ENCODE measurements at regions not wholly inside any gene's neighbourhood (a gene's known extent, or its start where the extent isn't known, plus 50 kb on each side); places are given as distances from the start of the nearest gene placed in this dataset.
"Not testable (repeated sequence)": the region's sequence is repeated elsewhere in the genome, so short reads cannot be mapped to it uniquely, and the experiment has no call there.

DNA sequence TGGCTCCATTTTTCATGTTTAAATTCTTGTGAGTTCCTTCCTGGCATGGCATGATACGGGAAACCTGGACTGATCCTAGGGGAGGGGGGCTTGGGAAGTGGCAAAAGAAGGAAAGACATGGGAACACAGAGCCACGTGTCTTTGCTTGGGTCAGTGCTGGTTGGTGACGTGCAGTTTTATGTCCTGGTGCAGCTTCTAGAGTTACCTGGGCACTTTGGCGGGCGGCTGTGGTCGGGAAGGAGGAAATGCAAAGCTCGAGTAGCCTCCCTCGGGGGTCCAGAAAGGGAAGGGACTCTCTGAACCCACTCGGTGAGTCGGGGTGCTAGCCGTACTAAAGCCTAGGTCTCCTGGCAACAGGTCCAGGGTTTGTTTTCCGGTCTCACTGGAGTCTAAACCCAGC lies 94.6 kb downstream of the APOB start:
- in situ Hi-C loops (cut with MboI; ENCODE audit: low sequenced_read_pairs): no loop called here
- no peaks in the 10 kb centered on the region for H3K36me3 ChIP-seq (replicated peaks)
- H3K9me3 ChIP-seq: no peaks in the 10 kb centered on the region
- H3K4me1 ChIP-seq: no peaks in the 10 kb centered on the region
- DNase-seq (ENCODE audit: low spot score in 2 of 2): no peak
- H3K27me3 ChIP-seq (ENCODE audit: low read depth): peaks cover 4% of the 10 kb centered on the region; the same call in 1 of the 2 replicates
- H3K4me3 ChIP-seq: no peak overlapping the region

- in situ Hi-C loops (cut with MboI; ENCODE audit: low sequenced_read_pairs): no loop called here
- Histone ChIP-seq H3K9me3 (no peaks in the 10 kb centered on the region), H3K27me3 (ENCODE audit: low read depth) (peaks cover 4% of the 10 kb centered on the region; the same call in 1 of the 2 replicates), H3K4me3 (no peak overlapping the region), H3K4me1 (no peaks in the 10 kb centered on the region), H3K36me3 (replicated peaks) (no peaks in the 10 kb centered on the region)
- no peak for DNase-seq (ENCODE audit: low spot score in 2 of 2)
These were observed 97.4 kb downstream of the APOB start for GRCh38 chr2:20946468-20946867.

DNA sequence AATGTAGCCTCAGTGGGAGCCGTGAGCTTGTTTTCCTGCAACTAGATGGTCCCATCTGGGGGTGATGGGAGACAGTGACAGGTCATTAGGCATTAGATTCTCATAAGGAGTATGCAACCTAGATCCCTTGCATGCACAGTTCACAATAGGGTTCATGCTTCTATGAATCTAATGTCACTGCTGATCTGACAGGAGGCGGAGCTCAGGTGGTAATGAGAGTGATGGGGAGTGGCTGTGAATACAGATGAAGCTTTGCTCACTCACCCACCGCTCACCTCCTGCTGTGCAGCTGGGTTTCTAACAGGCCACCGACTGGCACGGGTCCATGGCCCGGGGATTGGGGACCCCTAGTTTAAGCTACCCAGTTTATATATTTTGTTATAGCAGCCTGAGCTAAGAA lies 100.2 kb downstream of the APOB start:
- H3K36me3 ChIP-seq (replicated peaks); H3K4me3 ChIP-seq; H3K9me3 ChIP-seq; DNase-seq (ENCODE audit: low spot score in 2 of 2); H3K4me1 ChIP-seq; H3K27me3 ChIP-seq (ENCODE audit: low read depth); in situ Hi-C loops (cut with MboI; ENCODE audit: low sequenced_read_pairs): not testable (repeated sequence)

DNA sequence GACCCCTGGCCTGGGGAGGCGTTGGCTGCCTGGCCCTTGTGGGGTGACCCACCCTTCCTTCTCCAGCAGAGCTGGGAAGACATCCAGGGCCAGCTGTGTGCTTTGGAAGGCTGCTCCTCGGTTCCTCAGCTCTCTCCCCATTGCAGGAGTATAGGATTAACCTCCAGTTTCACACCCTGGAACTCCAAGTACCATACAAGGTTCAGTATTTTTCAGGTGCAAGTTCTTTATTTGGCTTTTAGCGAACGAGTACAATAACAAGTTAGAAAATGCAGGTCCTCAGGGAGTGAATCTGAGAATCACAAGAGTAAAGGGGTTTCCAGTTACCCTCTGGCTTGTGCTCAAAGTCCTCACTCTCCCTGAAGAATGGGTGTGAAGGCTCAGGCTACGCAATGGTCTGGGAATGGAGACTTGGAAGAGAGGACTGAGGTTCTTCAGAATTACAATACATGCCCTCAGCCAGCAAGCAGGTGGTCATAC lies 101.2 kb downstream of the APOB start:
- in situ Hi-C loops (cut with MboI; ENCODE audit: low sequenced_read_pairs): no loop called here
- Histone ChIP-seq H3K9me3 (no peaks in the 10 kb centered on the region), H3K4me3 (no peak overlapping the region), H3K27me3 (ENCODE audit: low read depth) (peaks cover 2% of the 10 kb centered on the region), H3K36me3 (replicated peaks) (no peaks in the 10 kb centered on the region), H3K4me1 (no peaks in the 10 kb centered on the region)
- DNase-seq (ENCODE audit: low spot score in 2 of 2): no peak

DNA sequence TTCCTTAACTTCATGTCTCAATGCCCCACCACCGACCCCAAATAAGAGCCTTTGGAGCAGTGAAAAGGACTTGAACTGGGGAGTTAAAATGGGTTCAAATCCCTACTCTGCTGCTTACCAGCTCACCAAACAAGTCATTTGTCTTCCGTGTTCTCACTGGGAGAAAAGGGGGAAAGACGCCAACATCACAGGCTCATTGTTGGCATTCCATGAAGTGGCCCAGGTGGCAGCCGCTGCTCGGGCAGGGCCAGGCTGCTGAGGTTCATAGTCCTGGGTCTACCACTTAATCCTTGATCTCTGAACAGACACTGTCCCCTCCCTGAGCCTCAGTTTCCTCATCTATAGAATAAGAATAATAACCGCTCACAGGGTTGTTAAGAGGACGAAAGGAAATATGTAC lies 103.0 kb downstream of the APOB start:
- in situ Hi-C loops (cut with MboI; ENCODE audit: low sequenced_read_pairs): no loop called here
- Histone ChIP-seq H3K36me3 (replicated peaks) (no peaks in the 10 kb centered on the region), H3K9me3 (no peaks in the 10 kb centered on the region), H3K4me1 (no peaks in the 10 kb centered on the region), H3K27me3 (ENCODE audit: low read depth) (peaks cover 2% of the 10 kb centered on the region), H3K4me3 (no peak overlapping the region)
- DNase-seq (ENCODE audit: low spot score in 2 of 2): no peak

GRCh38 chr2:20939931-20940795 lies 103.7 kb downstream of the APOB start:
- H3K4me1 ChIP-seq: no peaks in the 10 kb centered on the region
- no peak overlapping the region for H3K4me3 ChIP-seq
- H3K36me3 ChIP-seq (replicated peaks): no peaks in the 10 kb centered on the region
- H3K9me3 ChIP-seq: no peaks in the 10 kb centered on the region
- in situ Hi-C loops (cut with MboI; ENCODE audit: low sequenced_read_pairs): no loop called here
- H3K27me3 ChIP-seq (ENCODE audit: low read depth): peaks cover 2% of the 10 kb centered on the region
- no peak for DNase-seq (ENCODE audit: low spot score in 2 of 2)

- no peaks in the 10 kb centered on the region for H3K9me3 ChIP-seq
- in situ Hi-C loops (cut with MboI; ENCODE audit: low sequenced_read_pairs): no loop called here
These were observed 106.5 kb downstream of the APOB start for GRCh38 chr2:20937353-20937752.

DNA sequence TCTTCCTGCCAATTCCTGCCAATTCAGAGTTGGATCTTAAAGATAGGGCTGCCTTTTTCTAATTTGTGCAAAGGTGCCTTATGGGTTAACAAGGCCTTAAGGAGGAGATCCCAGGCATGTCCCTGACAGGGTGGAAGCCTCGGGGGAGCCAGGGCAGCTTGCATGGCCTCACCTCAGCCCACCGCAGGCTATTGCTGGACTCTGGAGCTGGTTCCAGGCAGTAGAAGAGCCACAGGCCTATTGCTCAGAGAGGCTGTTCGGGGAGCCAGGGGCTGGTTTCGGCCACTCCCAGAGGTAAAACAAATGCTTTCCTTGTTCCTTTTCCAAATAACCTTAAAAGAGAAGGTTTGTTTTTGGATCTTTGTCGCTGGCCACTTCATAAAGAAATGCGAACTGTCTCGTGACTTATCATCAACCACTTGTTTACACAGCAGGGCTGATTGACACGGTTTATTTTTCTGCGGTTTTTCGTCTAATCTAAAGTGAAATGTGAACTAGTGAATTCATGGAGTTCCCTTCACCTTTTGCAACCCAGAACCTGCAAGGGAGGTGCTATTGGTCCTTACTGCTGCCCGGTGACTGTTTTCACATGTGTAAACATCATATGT lies 108.6 kb downstream of the APOB start:
- Histone ChIP-seq H3K4me3 (no peak overlapping the region), H3K27me3 (ENCODE audit: low read depth) (no peaks in the 10 kb centered on the region; the same call in 1 of the 2 replicates), H3K36me3 (replicated peaks) (no peaks in the 10 kb centered on the region), H3K4me1 (no peaks in the 10 kb centered on the region), H3K9me3 (no peaks in the 10 kb centered on the region)
- in situ Hi-C loops (cut with MboI; ENCODE audit: low sequenced_read_pairs): no loop called here
- DNase-seq (ENCODE audit: low spot score in 2 of 2): no peak

More at GRCh38 chr2:20937353-20937752, 106.5 kb downstream of the APOB start:
- no peaks in the 10 kb centered on the region for H3K4me1 ChIP-seq
- no peak overlapping the region for H3K4me3 ChIP-seq
- H3K36me3 ChIP-seq (replicated peaks): no peaks in the 10 kb centered on the region
- no peak for DNase-seq (ENCODE audit: low spot score in 2 of 2)
- H3K27me3 ChIP-seq (ENCODE audit: low read depth): no peaks in the 10 kb centered on the region; the same call in 1 of the 2 replicates

DNA sequence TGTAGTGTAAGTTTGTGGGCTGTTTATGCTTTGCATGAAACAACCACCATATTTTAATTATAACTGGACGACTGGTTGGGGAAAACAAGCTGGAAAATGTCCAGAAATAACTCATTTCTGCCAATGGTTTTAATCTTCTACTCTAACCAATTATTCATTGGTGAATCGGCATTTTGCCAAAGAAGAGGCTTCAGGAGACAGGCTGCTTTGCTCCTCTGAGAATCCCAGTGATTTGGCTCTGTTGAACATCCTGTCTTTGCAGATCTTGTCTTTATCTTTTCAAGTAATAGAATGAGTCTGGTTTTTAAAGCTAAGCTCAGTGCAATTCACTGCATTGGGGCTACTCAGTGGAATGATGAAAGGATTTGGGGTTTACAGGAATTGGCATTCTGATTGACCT lies 109.6 kb downstream of the APOB start:
- no peaks in the 10 kb centered on the region for H3K27me3 ChIP-seq (ENCODE audit: low read depth)
- in situ Hi-C loops (cut with MboI; ENCODE audit: low sequenced_read_pairs): no loop called here
- no peaks in the 10 kb centered on the region for H3K36me3 ChIP-seq (replicated peaks)
- no peaks in the 10 kb centered on the region for H3K4me1 ChIP-seq
- H3K4me3 ChIP-seq: no peak overlapping the region
- DNase-seq (ENCODE audit: low spot score in 2 of 2): no peak
- H3K9me3 ChIP-seq: no peaks in the 10 kb centered on the region

GRCh38 chr2:20933714-20934113 lies 110.2 kb downstream of the APOB start:
- in situ Hi-C loops (cut with MboI; ENCODE audit: low sequenced_read_pairs): no loop called here
- H3K27me3 ChIP-seq (ENCODE audit: low read depth): no peaks in the 10 kb centered on the region
- no peaks in the 10 kb centered on the region for H3K9me3 ChIP-seq
- no peak overlapping the region for H3K4me3 ChIP-seq
- no peaks in the 10 kb centered on the region for H3K36me3 ChIP-seq (replicated peaks)
- H3K4me1 ChIP-seq: no peaks in the 10 kb centered on the region
- no peak for DNase-seq (ENCODE audit: low spot score in 2 of 2)

DNA sequence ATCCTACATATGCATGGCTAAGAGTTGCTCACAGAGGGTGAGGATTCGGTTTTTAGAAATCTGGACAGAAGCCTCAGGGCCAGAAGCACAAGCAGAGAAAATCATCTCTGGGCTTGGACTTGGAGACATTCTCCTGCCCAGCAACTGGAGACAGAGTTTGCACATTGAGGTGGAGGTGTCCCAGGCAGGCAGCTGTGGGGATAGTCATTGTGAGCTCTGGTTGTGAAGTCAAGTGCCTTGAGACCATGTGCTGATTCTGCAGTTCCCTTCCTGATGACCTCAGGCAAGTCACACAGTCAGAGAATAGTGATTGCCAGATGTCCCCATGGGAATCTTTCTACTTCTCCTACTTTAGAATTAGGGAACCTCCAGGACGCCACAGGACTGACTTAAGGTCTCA lies 108.4 kb upstream of the LDAH start:
- no peak overlapping the region for H3K4me3 ChIP-seq
- no peaks in the 10 kb centered on the region for H3K9me3 ChIP-seq
- H3K36me3 ChIP-seq (replicated peaks): no peaks in the 10 kb centered on the region
- no peaks in the 10 kb centered on the region for H3K27me3 ChIP-seq (ENCODE audit: low read depth)
- DNase-seq (ENCODE audit: low spot score in 2 of 2): no peak
- in situ Hi-C loops (cut with MboI; ENCODE audit: low sequenced_read_pairs): no loop called here
- no peaks in the 10 kb centered on the region for H3K4me1 ChIP-seq

GRCh38 chr2:20930928-20931327 lies 108.0 kb upstream of the LDAH start:
- Histone ChIP-seq H3K27me3 (ENCODE audit: low read depth) (no peaks in the 10 kb centered on the region), H3K36me3 (replicated peaks) (no peaks in the 10 kb centered on the region), H3K9me3 (no peaks in the 10 kb centered on the region), H3K4me1 (no peaks in the 10 kb centered on the region), H3K4me3 (no peak overlapping the region)
- in situ Hi-C loops (cut with MboI; ENCODE audit: low sequenced_read_pairs): no loop called here
- DNase-seq (ENCODE audit: low spot score in 2 of 2): no peak

GRCh38 chr2:20929721-20930120 lies 106.8 kb upstream of the LDAH start:
- no peaks in the 10 kb centered on the region for H3K9me3 ChIP-seq

DNA sequence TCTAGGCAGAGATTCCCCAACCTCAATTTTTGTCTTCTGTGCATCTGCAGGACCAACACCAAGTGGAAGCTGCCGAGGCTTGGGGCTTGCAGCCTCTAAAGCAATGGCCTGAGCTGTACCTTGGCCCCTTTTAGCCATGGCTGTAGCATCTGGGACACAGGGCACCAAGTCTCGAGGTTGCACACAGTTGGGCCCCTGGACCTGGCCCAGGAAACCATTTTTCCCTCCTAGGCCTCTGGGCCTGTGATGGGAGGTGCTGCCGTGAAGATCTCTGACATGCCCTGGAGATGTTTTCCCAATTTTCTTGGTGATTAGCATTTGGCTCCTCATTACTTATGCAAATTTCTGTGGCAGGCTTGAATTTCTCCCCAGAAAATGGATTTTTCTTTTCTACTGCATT lies 105.7 kb upstream of the LDAH start:
- Histone ChIP-seq H3K9me3 (no peaks in the 10 kb centered on the region), H3K4me3 (no peak overlapping the region), H3K36me3 (replicated peaks) (no peaks in the 10 kb centered on the region), H3K4me1 (no peaks in the 10 kb centered on the region), H3K27me3 (ENCODE audit: low read depth) (no peaks in the 10 kb centered on the region)
- DNase-seq (ENCODE audit: low spot score in 2 of 2): no peak
- in situ Hi-C loops (cut with MboI; ENCODE audit: low sequenced_read_pairs): no loop called here

More at GRCh38 chr2:20929721-20930120, 106.8 kb upstream of the LDAH start:
- H3K36me3 ChIP-seq (replicated peaks): no peaks in the 10 kb centered on the region
- no peaks in the 10 kb centered on the region for H3K27me3 ChIP-seq (ENCODE audit: low read depth)
- DNase-seq (ENCODE audit: low spot score in 2 of 2): no peak
- in situ Hi-C loops (cut with MboI; ENCODE audit: low sequenced_read_pairs): no loop called here
- H3K4me1 ChIP-seq: no peaks in the 10 kb centered on the region
- H3K4me3 ChIP-seq: no peak overlapping the region

Data from HAP-1 (cell line).